H1 (cell line): ENCODE measurements at regions not wholly inside any gene's neighbourhood (a gene's known extent, or its start where the extent isn't known, plus 50 kb on each side); places are given as distances from the start of the nearest gene placed in this dataset.

Experiments used
- RAD21 ChIP-seq, 2 experiments: IDR thresholded peaks in 1 of 2; conservative IDR thresholded peaks in 1 of 2; 2 replicates each; pipeline ENCODE4 v1.6.1; 2011; ENCODE audit warnings: low read depth in 2 of 2, low read length in 2 of 2, improper control_type of control experiment in 1 of 2, inconsistent platforms in 1 of 2, mild to moderate bottlenecking in 1 of 2, moderate library complexity in 1 of 2

GRCh38 chr4:124206779-124207605 is 505.5 kb downstream of the ANKRD50 start (continued):
- TF ChIP-seq RAD21 (IDR thresholded peaks at IDR 0.05 in 1 of 2, conservative IDR thresholded peaks at IDR 0.05 in 1 of 2; ENCODE audit: low read depth in 2 of 2, low read length in 2 of 2) = no peak
